Gastrocnemius medialis (tissue), 4 donors: ENCODE measurements at regions not wholly inside any gene's neighbourhood (a gene's known extent, or its start where the extent isn't known, plus 50 kb on each side); places are given as distances from the start of the nearest gene placed in this dataset.

Experiments used
- ATAC-seq, 2 donors: fragments of 150-250 bp; one replicate each; pipeline ENCODE4 v1.9.1; 2016
- DNase-seq, 2 donors: peaks; one replicate each; pipeline ENCODE4 v3.0.0-alpha.2; 2019
- H3K27ac ChIP-seq, 4 donors: fragments of 200-600 bp; sonication (generic); 1 replicate in 1 of 4; 2 replicates in 3 of 4; pipeline ENCODE4 v1.5.1; 2016 to 2018; ENCODE audit warnings: mild to moderate bottlenecking in 2 of 4, moderate library complexity in 1 of 4
- H3K27me3 ChIP-seq, 3 donors: fragments of 200-600 bp; sonication (generic) in 2 of 3; 1 replicate in 1 of 3; 2 replicates in 2 of 3; pipeline versions ENCODE4 v1.5.1 to v1.6.0; 2016 to 2019; ENCODE audit warnings: mild to moderate bottlenecking in 1 of 3, moderate library complexity in 1 of 3
- H3K36me3 ChIP-seq, 2 donors: fragments of 200-600 bp; sonication (generic) in 1 of 2; one replicate each; pipeline ENCODE4 v1.5.1; 2017 to 2018
- H3K4me1 ChIP-seq, 2 donors: fragments of 200-600 bp; sonication (generic) in 1 of 2; one replicate each; pipeline ENCODE4 v1.5.1; 2016 to 2017; ENCODE audit warnings: mild to moderate bottlenecking in 2 of 2
- H3K4me3 ChIP-seq, 4 donors: fragments of 200-600 bp; sonication (generic) in 3 of 4; 1 replicate in 1 of 4; 2 replicates in 3 of 4; pipeline ENCODE4 v1.5.1; 2016 to 2019; ENCODE audit warnings: mild to moderate bottlenecking in 2 of 4
- H3K9me3 ChIP-seq, 3 donors: fragments of 200-600 bp; sonication (generic) in 2 of 3; 1 replicate in 1 of 3; 2 replicates in 2 of 3; pipeline ENCODE4 v1.5.1; 2016 to 2019
- POLR2A ChIP-seq, 2 donors: fragments of 450-650 bp; IDR thresholded peaks; one replicate each; pipeline ENCODE4 v1.6.1; 2017; ENCODE audit warnings: antibody characterized with exemption in 2 of 2, mild to moderate bottlenecking in 2 of 2, moderate library complexity in 2 of 2
- in situ Hi-C, 4 donors: fragments of 200-750 bp; cut with MboI; loops; one replicate each; pipeline versions ENCODE4 v1.15.0 to v1.8.0; 2017; ENCODE audit warnings: low sequenced_read_pairs in 4 of 4
- intact Hi-C: fragments of 100-400 bp; cut with DNase I; formaldehyde crosslinking; loops from one replicate; pipeline ENCODE4 v1.15.1; 2023; ENCODE audit warnings: low total_unique reads
- TF ChIP-seq, protein P1 (sequence below), 5 experiments: fragments of 450-650 bp in 3 of 5; fragments of 200-600 bp in 2 of 5; sonication (generic) in 2 of 5; IDR thresholded peaks in 4 of 5; conservative IDR thresholded peaks in 1 of 5; 1 replicate in 4 of 5; 2 replicates in 1 of 5; pipeline ENCODE4 v1.5.1; 2016 to 2019; ENCODE audit warnings: antibody characterized with exemption in 5 of 5, mild to moderate bottlenecking in 3 of 5, moderate library complexity in 3 of 5

DNA sequence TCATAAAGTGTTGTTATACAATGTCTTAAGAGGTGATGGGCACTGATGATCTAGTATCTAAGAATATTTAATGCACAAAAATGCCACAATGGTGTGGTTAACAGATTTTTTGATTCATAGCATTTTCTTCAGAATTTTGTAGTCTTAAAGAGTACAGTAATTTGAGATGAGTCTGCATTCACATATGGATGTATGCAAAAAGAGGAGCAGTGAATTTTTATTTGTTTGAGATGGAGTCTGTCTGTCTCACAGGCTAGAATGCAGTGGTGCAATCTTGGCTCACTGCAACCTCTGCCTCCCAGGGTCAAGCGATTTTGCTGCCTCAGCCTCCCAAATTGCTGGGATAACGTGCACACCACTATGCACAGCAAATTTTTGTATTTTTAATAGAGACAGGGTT is 110.5 kb downstream of the ZPLD1 start:
- Histone ChIP-seq H3K36me3 (no peaks in the 10 kb centered on the region), H3K9me3 (no peaks in the 10 kb centered on the region), H3K4me1 (no peaks in the 10 kb centered on the region), H3K4me3 (no peak overlapping the region), H3K27me3 (peaks cover 0 to 3% (median 0%) of the 10 kb centered on the region in 3 donors), H3K27ac (no peak overlapping the region)
- DNase-seq = no peak
- no peak for ATAC-seq
- intact Hi-C loops = no loop called here
- in situ Hi-C loops = loop anchor here in 3 of 4 donors (25.0 kb wide), 1 partner anchor 733 kb away; no protein-coding TSS in a partner anchor
- TF ChIP-seq, protein P1, sequence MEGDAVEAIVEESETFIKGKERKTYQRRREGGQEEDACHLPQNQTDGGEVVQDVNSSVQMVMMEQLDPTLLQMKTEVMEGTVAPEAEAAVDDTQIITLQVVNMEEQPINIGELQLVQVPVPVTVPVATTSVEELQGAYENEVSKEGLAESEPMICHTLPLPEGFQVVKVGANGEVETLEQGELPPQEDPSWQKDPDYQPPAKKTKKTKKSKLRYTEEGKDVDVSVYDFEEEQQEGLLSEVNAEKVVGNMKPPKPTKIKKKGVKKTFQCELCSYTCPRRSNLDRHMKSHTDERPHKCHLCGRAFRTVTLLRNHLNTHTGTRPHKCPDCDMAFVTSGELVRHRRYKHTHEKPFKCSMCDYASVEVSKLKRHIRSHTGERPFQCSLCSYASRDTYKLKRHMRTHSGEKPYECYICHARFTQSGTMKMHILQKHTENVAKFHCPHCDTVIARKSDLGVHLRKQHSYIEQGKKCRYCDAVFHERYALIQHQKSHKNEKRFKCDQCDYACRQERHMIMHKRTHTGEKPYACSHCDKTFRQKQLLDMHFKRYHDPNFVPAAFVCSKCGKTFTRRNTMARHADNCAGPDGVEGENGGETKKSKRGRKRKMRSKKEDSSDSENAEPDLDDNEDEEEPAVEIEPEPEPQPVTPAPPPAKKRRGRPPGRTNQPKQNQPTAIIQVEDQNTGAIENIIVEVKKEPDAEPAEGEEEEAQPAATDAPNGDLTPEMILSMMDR (IDR thresholded peaks at IDR 0.05 in 4 of 5, conservative IDR thresholded peaks at IDR 0.05 in 1 of 5) = no peak
- no peak for TF ChIP-seq POLR2A (IDR thresholded peaks at IDR 0.05)

DNA sequence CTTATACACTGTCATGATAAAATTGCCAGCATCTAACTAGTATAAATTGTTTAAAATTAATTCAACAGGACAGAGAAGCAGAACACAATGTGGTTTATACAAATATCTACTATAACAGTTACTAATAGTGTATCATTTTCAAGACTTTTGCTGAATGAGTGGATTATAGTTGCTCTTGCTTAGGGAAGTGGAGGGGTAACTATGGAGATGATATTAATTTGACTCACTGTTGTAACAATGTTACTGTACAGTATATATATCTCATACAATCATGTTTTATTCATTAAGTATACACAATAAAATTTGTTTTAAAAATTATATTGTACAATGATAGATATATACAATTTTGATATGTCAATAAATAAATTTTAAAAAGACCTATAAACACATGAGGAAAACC is 119.1 kb downstream of the ZPLD1 start:
- DNase-seq (no peak), ATAC-seq (no peak)
- in situ Hi-C loops (no loop called here), intact Hi-C loops (no loop called here)
- no peaks in the 10 kb centered on the region for H3K4me1 ChIP-seq
- H3K27ac ChIP-seq = no peak overlapping the region
- H3K9me3 ChIP-seq = no peaks in the 10 kb centered on the region
- no peaks in the 10 kb centered on the region for H3K36me3 ChIP-seq
- H3K4me3 ChIP-seq = no peak overlapping the region
- H3K27me3 ChIP-seq = no peaks in the 10 kb centered on the region
- TF ChIP-seq, protein P1 (IDR thresholded peaks at IDR 0.05 in 4 of 5, conservative IDR thresholded peaks at IDR 0.05 in 1 of 5) = no peak
- no peak for TF ChIP-seq POLR2A (IDR thresholded peaks at IDR 0.05)

DNA sequence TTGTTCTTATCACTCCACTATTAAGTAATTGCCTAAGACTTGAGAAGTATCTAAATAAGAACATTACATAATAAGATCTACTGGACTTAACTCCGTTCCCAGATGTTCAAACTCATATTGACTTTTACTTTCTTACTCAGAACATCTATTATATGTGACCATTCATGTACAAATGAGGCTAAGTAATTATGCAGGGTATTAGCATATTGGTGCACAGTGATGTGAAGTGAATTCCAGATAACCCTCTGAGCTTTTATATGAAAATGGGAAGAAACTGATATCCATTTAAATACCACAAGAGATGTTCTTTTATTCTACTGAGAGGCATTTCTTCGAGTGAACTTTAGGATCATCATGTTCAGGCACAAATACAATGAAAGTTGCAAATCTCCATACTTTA is 135.7 kb downstream of the ZPLD1 start:
- DNase-seq = no peak
- no peak for ATAC-seq
- Histone ChIP-seq H3K4me1 (no peaks in the 10 kb centered on the region), H3K36me3 (no peaks in the 10 kb centered on the region), H3K27me3 (no peaks in the 10 kb centered on the region), H3K4me3 (no peak overlapping the region), H3K9me3 (no peaks in the 10 kb centered on the region), H3K27ac (no peak overlapping the region)
- intact Hi-C loops (no loop called here), in situ Hi-C loops (no loop called here)
- TF ChIP-seq, protein P1 (IDR thresholded peaks at IDR 0.05 in 4 of 5, conservative IDR thresholded peaks at IDR 0.05 in 1 of 5) = no peak
- no peak for TF ChIP-seq POLR2A (IDR thresholded peaks at IDR 0.05)

DNA sequence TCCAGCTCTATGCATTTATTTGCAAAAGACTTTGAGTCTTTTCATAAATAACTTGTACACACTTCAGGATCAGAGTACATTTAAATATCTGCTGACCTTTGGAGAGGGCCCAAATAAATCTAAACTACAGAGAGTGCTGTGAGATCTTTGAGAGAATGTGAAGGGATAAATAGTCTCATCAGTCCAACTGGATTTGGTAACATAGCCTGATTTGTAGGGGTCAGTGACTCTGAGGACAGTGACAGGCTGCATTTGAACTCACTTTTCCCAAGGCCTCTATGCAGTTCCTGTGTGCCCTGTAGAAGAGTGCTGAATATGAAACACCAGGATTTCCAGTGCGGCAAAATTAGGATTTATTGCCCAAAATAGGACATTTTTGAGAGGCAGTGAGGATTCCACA is 136.2 kb downstream of the ZPLD1 start:
- no peaks in the 10 kb centered on the region for H3K36me3 ChIP-seq
- intact Hi-C loops (no loop called here), in situ Hi-C loops (no loop called here)
- no peaks in the 10 kb centered on the region for H3K9me3 ChIP-seq
- H3K4me1 ChIP-seq = no peaks in the 10 kb centered on the region
- DNase-seq (no peak), ATAC-seq (no peak)
- TF ChIP-seq, protein P1 (IDR thresholded peaks at IDR 0.05 in 4 of 5, conservative IDR thresholded peaks at IDR 0.05 in 1 of 5) = no peak
- no peak for TF ChIP-seq POLR2A (IDR thresholded peaks at IDR 0.05)
- no peak overlapping the region for H3K4me3 ChIP-seq
- no peak overlapping the region for H3K27ac ChIP-seq
- H3K27me3 ChIP-seq = no peaks in the 10 kb centered on the region

DNA sequence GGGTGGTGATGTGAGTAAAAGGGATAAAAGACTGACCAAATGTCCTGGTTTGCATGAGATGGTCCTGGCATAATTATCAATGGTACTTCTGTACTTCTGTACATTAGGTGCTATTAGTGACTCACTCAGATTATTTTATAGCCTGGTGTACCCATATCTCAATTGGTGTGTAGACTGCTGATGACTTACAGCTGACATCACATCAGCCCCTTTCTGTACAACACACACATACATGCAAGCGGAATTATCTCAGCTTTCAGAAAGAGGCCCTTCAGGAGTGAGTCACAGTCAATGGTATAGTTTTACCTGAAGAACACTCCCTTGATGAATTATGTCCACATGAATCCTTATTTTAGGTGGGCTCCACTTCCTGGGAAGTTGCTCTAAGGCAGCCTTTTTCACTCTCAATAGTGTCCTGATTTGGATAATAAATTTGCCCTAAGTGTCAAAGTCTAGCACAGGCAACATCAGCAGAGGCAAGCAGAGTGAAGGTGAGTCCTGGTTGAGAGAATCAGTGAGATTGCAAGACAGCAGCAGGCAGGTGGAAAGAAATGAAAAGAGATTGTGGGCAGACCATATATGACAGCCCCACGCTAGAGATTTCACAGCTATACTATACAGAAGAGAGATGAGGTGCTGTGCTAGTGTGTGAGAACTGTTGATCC is 137.0 kb downstream of the ZPLD1 start:
- H3K9me3 ChIP-seq = no peaks in the 10 kb centered on the region
- H3K27ac ChIP-seq = no peak overlapping the region
- in situ Hi-C loops (no loop called here), intact Hi-C loops (no loop called here)
- no peak for TF ChIP-seq POLR2A (IDR thresholded peaks at IDR 0.05)
- TF ChIP-seq, protein P1 (IDR thresholded peaks at IDR 0.05 in 4 of 5, conservative IDR thresholded peaks at IDR 0.05 in 1 of 5) = no peak
- no peak overlapping the region for H3K4me3 ChIP-seq
- no peaks in the 10 kb centered on the region for H3K27me3 ChIP-seq
- no peaks in the 10 kb centered on the region for H3K4me1 ChIP-seq
- no peak for DNase-seq
- ATAC-seq = no peak
- no peaks in the 10 kb centered on the region for H3K36me3 ChIP-seq
